Left lung (tissue), 4 donors: ENCODE measurements at regions not wholly inside any gene's neighbourhood (a gene's known extent, or its start where the extent isn't known, plus 50 kb on each side); places are given as distances from the start of the nearest gene placed in this dataset.
"Not testable (repeated sequence)": the region's sequence is repeated elsewhere in the genome, so short reads cannot be mapped to it uniquely, and the experiment has no call there.

ENCODE experiments used
- ATAC-seq: fragments of 200-7000 bp; cut with Tn5 transposase; one replicate; pipeline ENCODE4 v1.9.1; 2020; ENCODE audit warnings: moderate library complexity
- DNase-seq, 4 donors: peaks; one replicate each; pipeline ENCODE4 v3.0.0-alpha.2; 2013 to 2020
- H3K27ac ChIP-seq, 2 donors: fragments of 200-600 bp; sonication (generic) in 1 of 2; one replicate each; pipeline versions ENCODE4 v1.5.0 to v1.8.0; 2020 to 2021
- H3K27me3 ChIP-seq, 2 donors: fragments of 200-600 bp; sonication (generic) in 1 of 2; one replicate each; pipeline versions ENCODE4 v1.5.0 to v1.8.0; 2020 to 2021
- H3K36me3 ChIP-seq, 2 donors: fragments of 200-600 bp; sonication (generic) in 1 of 2; one replicate each; pipeline versions ENCODE4 v1.5.0 to v1.8.0; 2020 to 2021
- H3K4me1 ChIP-seq, 2 donors: fragments of 200-600 bp; one replicate each; pipeline ENCODE4 v1.8.0; 2021
- H3K4me3 ChIP-seq, 2 donors: fragments of 200-600 bp; sonication (generic) in 1 of 2; one replicate each; pipeline versions ENCODE4 v1.5.0 to v1.8.0; 2020 to 2021; ENCODE audit warnings: mild to moderate bottlenecking in 1 of 2
- H3K9me3 ChIP-seq, 2 donors: fragments of 200-600 bp; sonication (generic) in 1 of 2; one replicate each; pipeline versions ENCODE4 v1.5.0 to v1.8.0; 2020 to 2021
- intact Hi-C, 2 donors: fragments of 100-400 bp; cut with DNase I; formaldehyde crosslinking; loops; one replicate each; pipeline versions ENCODE4 v1.11.2 to v1.14.2; 2022
- TF ChIP-seq, protein P1 (sequence below), 2 donors: fragments of 200-600 bp; sonication (generic) in 1 of 2; IDR thresholded peaks; one replicate each; pipeline versions ENCODE4 v1.5.0 to v1.8.0; 2021; ENCODE audit warnings: antibody characterized with exemption in 2 of 2
- donor health status: DM: no; HTN: yes; CAD: no.
- donor health status: DM: no; HTN: no; CAD: no.

DNA sequence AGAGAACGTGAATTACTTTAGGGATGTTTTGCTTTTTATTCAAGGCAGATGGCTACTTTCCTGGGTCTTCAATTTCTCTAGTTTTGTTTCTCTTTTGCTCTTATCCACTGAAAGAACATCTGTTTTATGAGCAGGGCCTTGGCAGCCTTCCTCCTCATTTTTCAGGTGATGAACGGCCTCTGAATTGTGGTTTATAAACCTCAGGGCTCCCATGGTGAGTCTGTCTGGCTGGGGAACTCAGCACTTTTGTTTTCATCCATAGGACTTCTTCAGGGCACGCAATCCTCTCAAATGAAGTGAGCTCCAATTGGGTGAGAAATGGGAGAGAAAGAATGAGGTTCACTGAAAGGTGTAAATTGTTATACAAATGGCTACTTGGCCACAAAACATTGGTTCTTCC is 186.4 kb upstream of the ERCC4 start:
- intact Hi-C loops, result no loop called here
- TF ChIP-seq, protein P1, sequence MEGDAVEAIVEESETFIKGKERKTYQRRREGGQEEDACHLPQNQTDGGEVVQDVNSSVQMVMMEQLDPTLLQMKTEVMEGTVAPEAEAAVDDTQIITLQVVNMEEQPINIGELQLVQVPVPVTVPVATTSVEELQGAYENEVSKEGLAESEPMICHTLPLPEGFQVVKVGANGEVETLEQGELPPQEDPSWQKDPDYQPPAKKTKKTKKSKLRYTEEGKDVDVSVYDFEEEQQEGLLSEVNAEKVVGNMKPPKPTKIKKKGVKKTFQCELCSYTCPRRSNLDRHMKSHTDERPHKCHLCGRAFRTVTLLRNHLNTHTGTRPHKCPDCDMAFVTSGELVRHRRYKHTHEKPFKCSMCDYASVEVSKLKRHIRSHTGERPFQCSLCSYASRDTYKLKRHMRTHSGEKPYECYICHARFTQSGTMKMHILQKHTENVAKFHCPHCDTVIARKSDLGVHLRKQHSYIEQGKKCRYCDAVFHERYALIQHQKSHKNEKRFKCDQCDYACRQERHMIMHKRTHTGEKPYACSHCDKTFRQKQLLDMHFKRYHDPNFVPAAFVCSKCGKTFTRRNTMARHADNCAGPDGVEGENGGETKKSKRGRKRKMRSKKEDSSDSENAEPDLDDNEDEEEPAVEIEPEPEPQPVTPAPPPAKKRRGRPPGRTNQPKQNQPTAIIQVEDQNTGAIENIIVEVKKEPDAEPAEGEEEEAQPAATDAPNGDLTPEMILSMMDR (IDR thresholded peaks at IDR 0.05), result no peak

DNA sequence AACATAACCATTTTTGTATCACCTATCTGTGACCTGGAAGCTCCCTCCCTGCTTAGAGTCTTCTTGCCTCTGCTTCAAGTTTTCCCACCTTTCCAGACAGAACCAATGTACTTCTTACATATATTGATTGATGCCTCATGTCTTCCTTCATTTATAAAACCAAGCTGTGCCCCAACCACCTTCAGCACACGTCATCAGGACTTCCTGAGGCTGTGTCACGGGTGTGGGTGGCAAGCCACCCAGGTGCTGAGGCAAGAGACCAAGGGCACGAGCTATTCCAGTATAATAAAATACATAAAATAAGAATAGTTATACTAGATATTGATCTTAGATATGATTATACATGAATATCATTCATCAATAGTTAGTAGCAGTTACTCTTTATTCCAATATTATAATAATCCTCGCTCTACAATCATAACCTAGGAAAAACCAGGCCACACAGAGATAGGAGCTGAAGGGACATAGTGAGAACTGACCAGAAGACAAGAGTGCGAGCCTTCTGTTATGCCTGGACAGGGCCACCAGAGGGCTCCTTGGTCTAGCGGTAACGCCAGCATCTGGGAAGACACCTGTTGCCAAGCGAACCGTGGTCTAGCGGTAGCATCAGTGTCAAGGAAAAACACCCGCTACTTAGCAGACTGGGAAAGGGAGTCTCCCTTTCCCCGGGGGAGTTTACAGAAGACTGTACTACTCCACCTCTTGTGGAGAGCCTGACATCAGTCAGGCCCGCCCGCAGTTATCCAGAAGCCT is 180.2 kb upstream of the ERCC4 start:
- peaks cover 0 to 12% of the 10 kb centered on the region in 2 donors for H3K9me3 ChIP-seq
- H3K36me3 ChIP-seq, H3K27me3 ChIP-seq, ATAC-seq, H3K4me3 ChIP-seq, DNase-seq, intact Hi-C loops, H3K27ac ChIP-seq, H3K4me1 ChIP-seq: not testable (repeated sequence)

More for the DNA sequence above, 186.4 kb upstream of the ERCC4 start:
- DNase-seq, result no peak
- peaks cover 0 to 4% of the 10 kb centered on the region in 2 donors for H3K27me3 ChIP-seq
- no peak for ATAC-seq
- H3K27ac ChIP-seq, result no peak overlapping the region
- H3K4me3 ChIP-seq, result no peak overlapping the region
- H3K4me1 ChIP-seq, result no peaks in the 10 kb centered on the region
- H3K9me3 ChIP-seq, result peaks cover 0 to under 1% of the 10 kb centered on the region in 2 donors
- no peaks in the 10 kb centered on the region for H3K36me3 ChIP-seq

DNA sequence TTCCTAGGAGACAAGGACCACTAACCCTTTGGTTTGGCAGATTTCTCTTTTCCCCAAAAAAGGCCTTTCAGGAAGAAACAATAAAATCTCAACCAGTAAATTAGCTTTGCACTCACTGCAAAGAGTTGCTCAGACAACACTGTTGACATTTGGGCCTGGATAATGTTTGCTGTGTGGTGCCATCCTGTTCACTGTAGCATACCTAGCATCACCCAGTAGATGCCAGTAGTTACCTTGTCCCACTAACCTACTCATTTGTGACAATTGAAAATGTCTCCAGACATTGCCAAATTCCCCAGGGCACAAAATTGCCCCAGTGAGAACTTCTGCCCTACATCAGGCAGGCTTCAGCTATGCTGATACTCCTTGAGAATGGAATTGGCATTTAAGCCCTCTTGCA is 177.0 kb upstream of the ERCC4 start:
- TF ChIP-seq, protein P1 (IDR thresholded peaks at IDR 0.05), result no peak
- Histone ChIP-seq H3K36me3 (no peaks in the 10 kb centered on the region), H3K27me3 (no peaks in the 10 kb centered on the region), H3K9me3 (peaks cover 0 to 16% of the 10 kb centered on the region in 2 donors), H3K4me1 (no peaks in the 10 kb centered on the region), H3K27ac (no peak overlapping the region), H3K4me3 (no peak overlapping the region)
- DNase-seq (no peak), ATAC-seq (no peak)
- intact Hi-C loops, result no loop called here

DNA sequence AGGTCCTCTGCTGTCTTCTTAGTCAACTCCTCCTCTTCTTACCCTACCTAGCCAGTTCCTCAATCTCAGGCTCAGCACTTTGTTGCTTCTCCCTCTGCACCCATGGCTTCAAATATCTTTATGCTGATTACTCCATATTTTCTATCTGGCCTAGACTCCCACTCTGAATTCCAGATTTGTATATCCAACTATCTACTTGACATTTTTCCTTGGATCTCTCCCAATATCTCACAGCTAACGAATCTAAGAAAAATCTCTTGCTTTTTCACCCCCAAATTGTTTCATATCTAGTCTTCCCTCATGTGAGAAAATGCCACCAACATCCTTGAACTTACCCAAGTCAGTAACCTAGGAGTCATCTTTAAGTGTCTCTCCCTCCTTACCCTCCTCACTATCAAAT is 176.4 kb upstream of the ERCC4 start:
- TF ChIP-seq, protein P1 (IDR thresholded peaks at IDR 0.05), result no peak
- no peak overlapping the region for H3K27ac ChIP-seq
- H3K36me3 ChIP-seq, result no peaks in the 10 kb centered on the region
- DNase-seq (no peak), ATAC-seq (no peak)
- peaks cover 0 to 16% of the 10 kb centered on the region in 2 donors for H3K9me3 ChIP-seq
- intact Hi-C loops, result no loop called here
- no peaks in the 10 kb centered on the region for H3K27me3 ChIP-seq
- no peak overlapping the region for H3K4me3 ChIP-seq
- no peaks in the 10 kb centered on the region for H3K4me1 ChIP-seq

DNA sequence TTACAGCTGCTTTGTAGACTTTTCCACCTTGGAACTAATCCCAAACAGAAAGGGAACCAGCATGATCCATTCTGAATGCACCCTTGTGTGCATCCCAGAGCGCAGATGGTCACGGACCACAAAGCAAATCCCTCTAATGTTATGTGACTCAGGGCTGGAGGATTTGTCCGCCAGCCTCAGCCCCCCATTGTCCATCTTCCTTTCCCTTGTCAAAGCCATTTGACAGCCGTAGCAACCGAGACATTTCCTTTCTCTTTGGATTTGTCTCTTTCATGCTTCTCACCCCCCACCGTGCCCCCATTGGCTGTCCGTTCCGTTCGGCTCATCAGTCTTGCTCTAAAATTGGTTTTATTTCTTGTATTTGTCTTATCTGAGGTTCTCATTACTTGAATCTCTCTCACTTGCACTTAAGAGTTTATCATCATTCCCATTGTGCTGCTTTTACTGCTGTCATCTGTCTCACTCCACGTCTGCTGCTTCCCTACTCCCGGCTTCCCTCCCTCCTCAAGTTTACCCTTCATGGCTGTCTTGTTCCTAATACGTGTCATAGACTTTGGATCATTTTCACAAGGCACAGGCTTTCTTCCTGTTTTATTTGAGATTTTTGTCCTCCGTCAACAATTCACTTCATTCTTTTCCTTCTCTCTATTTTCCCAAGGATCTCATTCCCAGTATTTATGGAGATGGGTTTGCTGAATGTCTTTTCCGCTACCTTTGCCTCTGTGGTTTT is 163.4 kb upstream of the ERCC4 start:
- Histone ChIP-seq H3K4me3 (no peak overlapping the region), H3K36me3 (no peaks in the 10 kb centered on the region), H3K27me3 (no peaks in the 10 kb centered on the region), H3K4me1 (no peaks in the 10 kb centered on the region), H3K27ac (no peak overlapping the region), H3K9me3 (no peaks in the 10 kb centered on the region)
- ATAC-seq (no peak), DNase-seq (no peak)
- intact Hi-C loops, result no loop called here
- TF ChIP-seq, protein P1 (IDR thresholded peaks at IDR 0.05), result no peak
